Activated CD4-positive, alpha-beta T cell treated with anti-CD3 and anti-CD28 coated beads for 48 hours (primary cell): ENCODE measurements at regions not wholly inside any gene's neighbourhood (a gene's known extent, or its start where the extent isn't known, plus 50 kb on each side); places are given as distances from the start of the nearest gene placed in this dataset.
"Not testable (repeated sequence)": the region's sequence is repeated elsewhere in the genome, so short reads cannot be mapped to it uniquely, and the experiment has no call there.

Source experiments
- DNase-seq: peaks from one replicate; pipeline ENCODE4 v3.0.0-alpha.2; 2020

DNA sequence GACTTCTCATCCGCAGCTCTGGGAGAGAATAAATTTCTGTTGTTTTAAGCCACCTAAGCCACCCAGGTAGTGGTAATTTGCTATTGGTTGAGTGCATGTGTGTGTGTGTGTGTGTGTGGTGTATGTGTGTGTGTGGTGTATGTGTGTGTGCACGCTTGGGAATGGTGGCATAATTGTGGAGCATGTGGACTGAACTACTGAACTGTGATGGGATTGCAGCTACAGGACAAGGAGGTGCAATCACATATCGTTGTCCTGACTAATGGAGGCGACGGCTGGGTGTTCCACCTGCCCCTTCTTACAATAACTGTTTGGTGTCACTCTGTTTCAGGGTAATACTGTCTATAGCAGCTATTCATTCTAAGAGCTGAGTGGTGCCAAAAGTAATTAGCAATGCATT, 448.7 kb upstream of the PFKP start:
- DNase-seq: no peak

DNA sequence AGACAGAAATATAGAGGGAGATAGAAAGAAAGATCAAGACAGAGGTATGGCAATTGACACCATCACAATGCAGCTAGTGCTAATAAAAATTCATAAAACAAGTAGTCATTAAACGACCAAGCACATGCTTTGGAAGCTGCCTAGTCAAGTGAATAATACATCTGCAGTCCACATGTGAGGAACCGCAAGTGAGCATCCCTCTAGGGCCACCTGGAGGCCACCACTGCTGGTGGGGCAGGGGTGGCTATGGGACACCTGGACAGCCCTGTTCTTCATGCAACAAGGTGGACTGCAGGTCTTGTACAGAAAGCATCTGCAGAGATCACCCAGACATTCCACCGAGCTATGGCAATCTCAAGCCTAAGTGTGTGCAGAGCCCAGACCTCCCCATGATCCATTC, 451.1 kb upstream of the PFKP start:
- no peak for DNase-seq

DNA sequence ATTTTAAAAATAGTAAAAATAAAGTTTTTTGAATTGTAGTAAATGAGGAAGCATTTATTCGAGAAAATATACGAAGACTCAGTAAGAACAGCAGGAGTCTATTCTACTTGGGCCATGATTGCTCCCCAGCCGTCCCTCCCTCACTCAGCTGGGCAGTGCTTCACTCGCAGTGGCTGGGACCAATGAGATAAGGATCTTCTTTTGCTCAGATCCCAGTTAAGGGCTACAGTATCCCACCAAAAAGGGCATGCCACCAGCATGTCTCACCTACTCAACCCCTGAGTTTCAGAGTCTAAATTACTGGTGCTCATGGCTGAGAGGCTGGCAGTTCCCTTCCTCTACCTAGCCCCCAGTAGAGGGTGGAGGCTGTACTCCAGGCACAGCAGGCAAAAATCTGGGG, 455.7 kb upstream of the PFKP start:
- no peak for DNase-seq

GRCh38 chr10:2610946-2611345, 456.4 kb upstream of the PFKP start:
- no peak for DNase-seq

DNA sequence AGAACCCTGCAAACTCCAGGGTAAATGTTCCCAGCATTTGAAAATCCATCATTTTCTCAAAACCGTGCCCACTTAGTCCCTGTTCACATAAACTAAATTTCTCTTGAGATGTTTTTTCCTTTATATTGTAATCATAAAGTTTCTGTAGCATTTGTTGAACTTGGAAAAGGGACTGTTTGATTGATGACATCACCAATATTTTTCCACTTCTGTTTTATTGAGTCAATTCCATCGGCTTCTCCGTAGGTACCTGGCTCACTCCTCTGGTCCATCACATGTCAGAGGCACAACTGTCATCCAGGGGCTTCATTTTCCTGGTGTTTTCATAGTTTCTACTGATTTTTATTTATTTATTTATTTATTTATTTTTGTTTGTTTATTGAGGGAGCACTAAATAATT, 462.5 kb upstream of the PFKP start:
- no peak for DNase-seq

DNA sequence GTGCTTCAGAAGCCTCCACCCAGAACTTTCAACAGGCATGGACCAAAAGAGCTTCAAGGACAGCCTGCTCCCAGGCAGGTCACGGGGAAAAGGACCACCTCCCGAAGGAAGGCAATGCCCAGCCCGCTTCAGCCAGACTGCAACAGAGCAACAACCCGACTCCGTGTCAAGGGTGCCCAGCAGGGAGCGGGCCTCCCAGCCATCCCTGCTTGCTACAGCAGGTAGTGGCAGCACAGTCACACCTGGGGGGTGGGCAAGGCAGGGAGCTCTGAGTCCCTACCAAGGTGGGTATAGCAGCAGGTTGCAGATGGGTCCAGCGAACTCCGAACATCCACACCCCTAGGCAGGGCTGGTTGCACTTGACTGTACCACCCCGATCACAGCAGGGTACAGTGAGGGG, 467.8 kb upstream of the PFKP start:
- DNase-seq: no peak

DNA sequence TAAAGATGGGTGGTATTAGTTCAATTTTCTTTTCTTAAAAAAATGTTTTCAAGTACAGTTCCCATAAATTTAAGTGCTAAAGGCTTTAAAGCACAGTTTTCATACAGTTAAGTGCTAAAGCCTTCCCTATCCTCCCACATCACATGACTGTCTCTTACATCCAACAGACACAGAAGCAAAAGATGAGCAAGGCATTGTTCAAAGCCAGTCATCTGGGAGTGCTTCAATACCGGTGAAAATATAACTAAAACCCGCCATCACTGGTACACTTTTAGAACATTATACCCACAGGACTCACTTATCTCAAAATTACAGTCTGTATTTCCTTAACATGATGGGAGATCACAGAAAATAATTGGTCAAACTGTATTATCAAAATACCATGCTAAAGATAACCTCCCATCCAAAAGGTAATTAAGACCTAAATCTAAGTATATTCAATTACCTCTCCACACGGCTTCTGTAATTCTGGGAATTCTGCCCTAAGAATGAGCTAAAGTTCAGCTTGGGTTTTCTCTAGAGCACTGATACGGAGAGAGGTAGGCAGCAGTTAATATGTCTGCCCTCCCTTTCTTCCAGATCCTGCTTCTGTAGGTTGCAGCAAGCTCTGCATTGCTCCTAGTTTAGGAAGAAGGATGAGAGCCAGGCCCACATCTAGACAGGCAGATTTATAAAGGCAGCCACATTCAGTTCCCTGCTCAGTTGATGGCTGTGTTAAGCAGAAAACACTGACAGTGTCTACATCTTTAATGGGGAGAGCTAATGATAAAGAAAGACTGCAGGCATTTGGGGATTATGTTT, 474.8 kb upstream of the PFKP start:
- DNase-seq: no peak

- DNase-seq: no peak
Observed at GRCh38 chr10:2589196-2589595, 478.2 kb upstream of the PFKP start.

- no peak for DNase-seq
Observed at GRCh38 chr10:2584385-2584784, 483.0 kb upstream of the PFKP start.

GRCh38 chr10:2576892-2577291, 490.5 kb upstream of the PFKP start:
- no peak for DNase-seq

GRCh38 chr10:2575460-2575859, 491.9 kb upstream of the PFKP start:
- DNase-seq: no peak

- DNase-seq: no peak
Observed at GRCh38 chr10:2572611-2573010, 494.7 kb upstream of the PFKP start.

GRCh38 chr10:2556883-2557282, 510.5 kb upstream of the PFKP start:
- no peak for DNase-seq

GRCh38 chr10:2548071-2548470, 519.3 kb upstream of the PFKP start:
- no peak for DNase-seq

- no peak for DNase-seq
Observed at GRCh38 chr10:2547606-2548005, 519.7 kb upstream of the PFKP start.

DNA sequence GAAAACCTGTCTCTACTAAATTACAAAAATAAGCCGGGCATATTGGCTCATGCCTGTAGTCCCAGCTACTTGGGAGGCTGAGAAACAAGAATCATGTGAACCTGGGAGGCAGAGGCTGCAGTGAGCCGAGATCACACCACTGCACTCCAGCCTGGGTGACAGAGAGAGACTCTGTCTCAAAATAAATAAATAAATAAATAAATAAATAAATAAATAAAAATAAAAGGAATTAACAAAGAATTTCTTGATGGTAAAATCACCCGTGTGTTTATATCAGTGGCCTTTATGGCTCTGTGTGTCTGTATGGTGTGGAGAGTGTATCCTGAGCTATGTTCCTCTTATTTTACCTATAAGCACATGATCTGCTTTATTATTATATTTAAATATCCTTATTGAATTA, 520.5 kb upstream of the PFKP start:
- DNase-seq: not testable (repeated sequence)

DNA sequence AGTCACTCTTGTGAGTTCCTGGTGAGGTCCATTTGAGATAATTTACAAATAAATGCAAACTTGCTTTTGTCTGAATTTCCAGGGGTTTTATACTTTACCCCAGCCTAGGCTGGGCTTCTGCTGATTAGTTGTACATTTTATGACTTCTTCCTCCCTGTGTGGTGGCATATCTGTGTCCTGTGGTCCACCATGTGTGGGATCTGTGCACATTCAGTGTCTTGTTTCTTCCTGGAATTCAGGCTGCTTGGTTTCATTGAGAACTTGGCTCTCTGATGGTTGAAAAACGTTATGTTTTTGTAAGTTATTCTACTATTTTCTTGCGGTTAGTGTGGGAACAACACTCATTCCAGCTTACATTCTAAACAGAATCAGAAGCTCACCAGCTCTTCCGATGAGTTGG, 523.4 kb upstream of the PFKP start:
- no peak for DNase-seq

- peak; percentile 4 for DNase-seq
Observed at GRCh38 chr10:2543142-2543886, 524.0 kb upstream of the PFKP start.

DNA sequence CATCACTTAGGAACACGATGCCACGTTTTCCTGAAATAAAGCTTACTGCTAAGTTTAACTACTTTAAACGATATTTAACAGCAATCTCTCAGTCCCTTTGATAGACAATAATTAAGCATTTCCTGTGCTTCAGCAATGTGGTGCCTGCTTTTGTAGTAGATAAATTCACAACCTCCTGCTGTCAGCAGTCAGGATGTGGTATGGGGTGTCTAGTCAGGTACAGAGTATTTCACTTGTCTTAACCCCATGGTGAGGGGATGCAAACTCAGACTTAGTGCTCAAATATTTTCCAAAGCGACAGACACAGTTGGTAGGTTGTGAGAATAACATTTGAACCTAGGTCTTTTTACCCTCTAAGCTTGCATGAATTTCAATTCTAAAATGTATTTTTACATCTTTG, 526.2 kb upstream of the PFKP start:
- no peak for DNase-seq

DNA sequence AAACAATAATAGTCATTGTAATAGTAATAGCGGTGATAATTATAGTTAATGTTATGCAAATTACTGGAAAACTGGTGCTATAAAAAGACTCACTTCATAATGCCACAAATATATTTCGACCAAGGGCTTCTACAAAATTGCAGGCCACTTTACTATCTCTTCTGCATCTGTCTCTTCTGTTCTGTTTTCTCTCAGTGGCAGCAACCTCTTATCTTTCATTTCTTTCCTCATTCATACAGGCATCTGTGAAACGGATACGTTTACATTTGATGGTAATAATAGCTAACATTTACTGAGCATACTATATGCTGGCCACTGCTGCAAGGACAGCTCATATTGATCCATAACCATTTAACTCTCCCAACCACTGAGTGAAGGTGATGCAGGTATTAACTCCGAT, 537.4 kb upstream of the PFKP start:
- no peak for DNase-seq

GRCh38 chr10:2525781-2526180, 541.6 kb upstream of the PFKP start:
- DNase-seq: no peak

DNA sequence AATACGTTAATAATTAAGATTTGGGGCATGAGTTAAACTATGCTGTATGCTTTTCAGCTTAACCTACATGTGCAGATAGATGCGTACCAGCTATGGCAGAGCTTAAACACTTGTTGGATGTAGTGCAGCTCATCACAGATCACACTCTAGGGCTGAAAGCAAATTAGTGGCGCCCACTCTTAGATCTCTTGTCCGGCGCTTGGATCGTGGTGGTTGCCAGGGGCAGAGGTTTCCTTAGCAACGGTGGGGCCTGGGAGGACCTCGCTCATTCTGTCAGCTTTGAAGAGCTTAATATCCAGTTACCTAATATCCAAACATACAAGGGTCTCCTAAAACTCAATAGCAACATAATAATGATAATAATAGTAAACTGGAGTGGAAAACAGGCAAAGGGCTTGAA, 548.2 kb upstream of the PFKP start:
- no peak for DNase-seq

DNA sequence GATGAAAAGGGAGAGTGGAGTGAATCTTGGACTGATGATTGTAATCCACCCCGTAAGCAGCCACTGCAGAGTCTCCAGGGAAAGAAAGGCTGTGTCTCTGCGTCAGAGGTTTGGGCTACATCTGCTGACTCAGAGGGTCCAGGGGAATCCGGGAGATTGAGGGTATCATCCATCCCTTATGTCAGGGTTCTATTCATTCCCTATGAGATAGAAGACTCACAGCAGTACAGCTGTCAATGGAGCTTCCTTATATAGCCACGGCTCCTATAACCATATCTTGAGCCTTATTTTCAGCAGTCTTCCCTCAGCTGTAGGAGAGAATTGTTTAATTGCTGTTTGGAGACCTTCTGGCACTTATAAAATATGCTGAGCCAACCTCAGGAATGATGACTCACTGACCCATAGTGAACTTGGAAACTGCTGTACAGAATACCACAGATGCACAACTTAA, 558.2 kb upstream of the PFKP start:
- DNase-seq: no peak

DNA sequence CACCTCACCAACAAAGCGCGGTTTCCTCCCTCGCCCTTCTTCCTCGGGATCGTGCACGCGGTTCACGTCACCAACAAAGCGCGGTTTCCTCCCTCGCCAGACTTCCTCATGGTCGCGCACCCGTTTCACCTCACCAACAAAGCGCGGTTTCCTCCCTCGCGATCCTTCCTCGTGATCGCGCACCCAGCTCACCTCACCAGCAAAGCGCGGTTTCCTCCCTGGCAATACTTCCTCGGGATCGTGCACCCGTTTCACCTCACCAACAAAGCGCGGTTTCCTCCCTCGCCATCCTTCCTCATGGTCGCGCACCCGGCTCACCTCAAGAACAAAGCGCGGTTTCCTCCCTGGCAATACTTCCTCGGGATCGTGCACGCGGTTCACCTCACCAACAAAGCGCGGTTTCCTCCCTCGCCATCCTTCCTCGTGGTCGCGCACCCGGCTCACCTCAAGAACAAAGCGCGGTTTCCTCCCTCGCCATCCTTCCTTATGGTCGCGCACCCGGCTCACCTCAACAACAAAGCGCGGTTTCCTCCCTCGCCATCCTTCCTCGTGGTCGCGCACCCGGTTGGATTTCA, 565.9 kb upstream of the PFKP start:
- peak; percentile 5 for DNase-seq
